HEK293 (cell line): ENCODE measurements at regions not wholly inside any gene's neighbourhood (a gene's known extent, or its start where the extent isn't known, plus 50 kb on each side); places are given as distances from the start of the nearest gene placed in this dataset.

Experiments
- CTCF ChIP-seq: fragments of 450-650 bp; formaldehyde crosslinking; IDR thresholded peaks from 2 replicates; pipeline ENCODE4 v1.5.1; 2016; ENCODE audit warnings: missing biosample characterization, missing genetic modification characterization
- HOXA7 ChIP-seq: sonication (generic); formaldehyde crosslinking; IDR thresholded peaks from 2 replicates; pipeline ENCODE4 v1.8.1; 2022; ENCODE audit warnings: missing genetic modification reagents, borderline replicate concordance
- PRDM4 ChIP-seq: fragments of 450-650 bp; formaldehyde crosslinking; IDR thresholded peaks from 2 replicates; pipeline ENCODE4 v1.5.1; 2017; ENCODE audit warnings: missing biosample characterization, missing genetic modification characterization
- SCRT1 ChIP-seq: fragments of 450-650 bp; formaldehyde crosslinking; IDR thresholded peaks from 2 replicates; pipeline ENCODE4 v1.5.1; 2016; ENCODE audit warnings: missing biosample characterization, missing genetic modification characterization, borderline replicate concordance
- TCF7L2 ChIP-seq: IDR thresholded peaks from 2 replicates; pipeline ENCODE4 v1.6.1; 2011; ENCODE audit warnings: low read depth, mild to moderate bottlenecking, inconsistent platforms, low read length, moderate library complexity, borderline replicate concordance
- YY1 ChIP-seq: fragments of 450-650 bp; formaldehyde crosslinking; IDR thresholded peaks from 2 replicates; pipeline ENCODE4 v1.5.1; 2018; ENCODE audit warnings: missing biosample characterization, missing genetic modification characterization
- ZFP37 ChIP-seq: fragments of 450-650 bp; formaldehyde crosslinking; IDR thresholded peaks from 2 replicates; pipeline ENCODE4 v1.5.1; 2016; ENCODE audit warnings: missing biosample characterization, missing genetic modification characterization
- ZNF146 ChIP-seq: fragments of 450-650 bp; formaldehyde crosslinking; IDR thresholded peaks from 2 replicates; pipeline ENCODE4 v1.5.1; 2016; ENCODE audit warnings: missing biosample characterization, missing genetic modification characterization
- ZNF239 ChIP-seq: fragments of 450-650 bp; formaldehyde crosslinking; IDR thresholded peaks from 2 replicates; pipeline ENCODE4 v1.5.1; 2016; ENCODE audit warnings: missing biosample characterization, missing genetic modification characterization
- ZNF335 ChIP-seq: fragments of 450-650 bp; formaldehyde crosslinking; conservative IDR thresholded peaks from 2 replicates; pipeline ENCODE4 v1.5.1; 2016; ENCODE audit warnings: missing biosample characterization, missing genetic modification characterization
- ZNF366 ChIP-seq: fragments of 450-650 bp; formaldehyde crosslinking; conservative IDR thresholded peaks from 2 replicates; pipeline ENCODE4 v1.5.1; 2016; ENCODE audit warnings: missing biosample characterization, missing genetic modification characterization
- ZNF560 ChIP-seq: fragments of 450-650 bp; formaldehyde crosslinking; IDR thresholded peaks from 2 replicates; pipeline ENCODE4 v1.5.1; 2017; ENCODE audit warnings: missing biosample characterization, missing genetic modification characterization, borderline replicate concordance

- TF ChIP-seq TCF7L2: no peak
- TF ChIP-seq ZNF366 (tag by site-specific recombination): no peak
- no peak for TF ChIP-seq HOXA7 (CRISPR knock-in tag)
- no peak for TF ChIP-seq ZNF335 (tag by site-specific recombination)
- TF ChIP-seq ZFP37 (tag by site-specific recombination): no peak
- TF ChIP-seq PRDM4: no peak
- TF ChIP-seq ZNF560 (tag by site-specific recombination): no peak
- TF ChIP-seq CTCF (tag by site-specific recombination): no peak
- TF ChIP-seq YY1 (tag by site-specific recombination): no peak
- no peak for TF ChIP-seq ZNF146 (tag by site-specific recombination)
- no peak for TF ChIP-seq SCRT1 (tag by site-specific recombination)
- TF ChIP-seq ZNF239: no peak
Measured at GRCh38 chr16:64617836-64618476, 503.9 kb downstream of the CDH11 start.
